ENCODE measurements at regions not wholly inside any gene's neighbourhood (a gene's known extent, or its start where the extent isn't known, plus 50 kb on each side); places are given as distances from the start of the nearest gene placed in this dataset.

- TF ChIP-seq CTCF (IDR thresholded peaks at IDR 0.05), result no peak
- Mint-ChIP-seq H3K4me3 (ENCODE audit: unreplicated experiment) (no peak overlapping the region), H3K36me3 (ENCODE audit: low read depth) (no peaks in the 10 kb centered on the region), H3K4me1 (ENCODE audit: low read depth) (no peaks in the 10 kb centered on the region), H3K27me3 (ENCODE audit: low read depth) (no peaks in the 10 kb centered on the region), H3K9me3 (ENCODE audit: low read depth) (peaks cover 7% of the 10 kb centered on the region), H3K27ac (ENCODE audit: unreplicated experiment) (no peak overlapping the region)
- no peak for DNase-seq (ENCODE audit: low spot score)
These were observed 328.9 kb upstream of the SLC10A2 start for GRCh38 chr13:103395139-103395538.

DNA sequence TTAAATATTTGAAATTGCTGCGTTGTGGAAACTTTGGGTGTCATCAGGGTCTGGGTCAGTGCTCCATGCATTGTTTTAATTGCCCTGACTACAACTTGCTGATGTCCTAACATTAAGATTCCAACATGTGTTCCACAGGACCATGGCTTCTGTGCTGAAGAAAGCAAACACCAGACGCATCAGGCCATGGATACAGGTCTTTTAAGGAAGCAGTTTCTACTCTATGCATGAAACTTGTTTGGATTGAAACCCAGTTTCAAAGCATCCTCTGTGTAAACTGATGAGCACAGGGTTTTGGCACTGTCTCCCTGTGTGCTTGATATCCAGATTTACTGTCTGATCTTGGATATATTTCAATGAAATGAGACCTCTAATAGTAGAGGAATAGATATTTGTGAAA lies 328.4 kb upstream of the SLC10A2 start:
- no peaks in the 10 kb centered on the region for H3K27me3 Mint-ChIP-seq (ENCODE audit: low read depth)
- no peak for DNase-seq (ENCODE audit: low spot score)
- no peaks in the 10 kb centered on the region for H3K36me3 Mint-ChIP-seq (ENCODE audit: low read depth)
- no peak overlapping the region for H3K4me3 Mint-ChIP-seq (ENCODE audit: unreplicated experiment)
- H3K27ac Mint-ChIP-seq (ENCODE audit: unreplicated experiment), result no peak overlapping the region
- TF ChIP-seq CTCF (IDR thresholded peaks at IDR 0.05), result no peak
- H3K9me3 Mint-ChIP-seq (ENCODE audit: low read depth), result peaks cover 6% of the 10 kb centered on the region
- H3K4me1 Mint-ChIP-seq (ENCODE audit: low read depth), result no peaks in the 10 kb centered on the region

DNA sequence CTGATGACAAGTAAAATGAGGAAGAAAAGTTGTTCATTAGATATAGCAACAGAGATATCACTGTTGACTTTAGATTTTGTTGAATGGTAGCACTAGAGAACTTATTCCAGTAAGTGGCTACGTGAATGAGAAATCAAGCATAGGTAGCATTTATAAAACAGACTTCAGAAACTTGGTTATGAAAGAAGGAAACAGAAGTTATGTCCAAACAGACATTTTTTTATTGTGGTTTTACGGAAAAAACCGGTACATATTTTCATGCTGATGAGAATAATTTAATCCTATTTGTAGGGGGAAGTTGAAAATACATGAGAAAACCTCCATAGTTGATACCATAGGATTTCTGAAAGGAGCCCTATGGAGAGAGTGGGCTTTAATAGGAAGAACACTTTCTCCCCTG lies 325.7 kb upstream of the SLC10A2 start:
- Mint-ChIP-seq H3K27me3 (ENCODE audit: low read depth) (peaks cover 4% of the 10 kb centered on the region), H3K4me1 (ENCODE audit: low read depth) (no peaks in the 10 kb centered on the region), H3K27ac (ENCODE audit: unreplicated experiment) (no peak overlapping the region), H3K4me3 (ENCODE audit: unreplicated experiment) (no peak overlapping the region), H3K36me3 (ENCODE audit: low read depth) (no peaks in the 10 kb centered on the region), H3K9me3 (ENCODE audit: low read depth) (no peaks in the 10 kb centered on the region)
- no peak for DNase-seq (ENCODE audit: low spot score)
- no peak for TF ChIP-seq CTCF (IDR thresholded peaks at IDR 0.05)

DNA sequence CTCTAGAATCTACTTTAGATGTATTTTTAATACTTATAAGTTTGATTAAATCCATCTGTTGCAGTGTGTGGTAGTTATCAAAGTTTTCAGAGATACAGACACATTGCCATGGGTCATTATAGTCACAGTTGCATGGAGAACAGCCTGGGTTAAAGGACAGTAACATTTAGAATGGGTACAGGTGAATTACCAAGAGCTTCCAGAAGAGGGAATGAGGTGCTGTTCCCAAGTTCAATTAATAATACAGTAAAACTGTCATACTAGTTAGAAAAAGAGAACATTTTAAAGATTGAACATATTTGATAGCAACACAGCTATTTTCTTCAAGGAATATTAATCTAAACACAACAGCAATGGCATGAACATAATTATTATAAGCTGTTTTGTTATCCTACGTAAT lies 322.6 kb upstream of the SLC10A2 start:
- Mint-ChIP-seq H3K27ac (ENCODE audit: unreplicated experiment) (no peak overlapping the region), H3K4me1 (ENCODE audit: low read depth) (no peaks in the 10 kb centered on the region), H3K27me3 (ENCODE audit: low read depth) (peaks cover 4% of the 10 kb centered on the region), H3K9me3 (ENCODE audit: low read depth) (no peaks in the 10 kb centered on the region), H3K4me3 (ENCODE audit: unreplicated experiment) (no peak overlapping the region), H3K36me3 (ENCODE audit: low read depth) (no peaks in the 10 kb centered on the region)
- no peak for DNase-seq (ENCODE audit: low spot score)
- TF ChIP-seq CTCF (IDR thresholded peaks at IDR 0.05), result peak; percentile 40

DNA sequence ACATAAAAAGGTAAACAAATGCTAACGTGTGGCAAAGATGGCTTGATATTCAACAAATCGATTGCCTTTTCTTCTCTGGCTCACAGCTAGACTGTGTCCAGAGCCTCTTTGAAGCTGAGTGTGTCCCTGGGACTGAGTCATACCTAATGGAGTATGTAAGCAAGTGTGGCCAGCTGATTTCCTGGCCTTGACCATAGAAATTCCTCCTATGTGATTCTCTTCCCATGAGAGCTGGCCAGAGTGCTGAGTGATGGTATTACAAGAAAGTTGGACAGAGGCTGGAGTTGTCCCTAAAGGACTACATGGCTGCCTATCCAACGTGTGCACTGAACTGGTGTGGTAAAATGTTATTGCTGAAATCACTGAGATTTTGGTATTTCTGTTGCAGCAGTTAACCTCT lies 320.1 kb upstream of the SLC10A2 start:
- DNase-seq (ENCODE audit: low spot score), result no peak
- Mint-ChIP-seq H3K27ac (ENCODE audit: unreplicated experiment) (no peak overlapping the region), H3K36me3 (ENCODE audit: low read depth) (no peaks in the 10 kb centered on the region), H3K27me3 (ENCODE audit: low read depth) (peaks cover 4% of the 10 kb centered on the region), H3K4me1 (ENCODE audit: low read depth) (no peaks in the 10 kb centered on the region), H3K4me3 (ENCODE audit: unreplicated experiment) (no peak overlapping the region), H3K9me3 (ENCODE audit: low read depth) (peaks cover 14% of the 10 kb centered on the region)
- no peak for TF ChIP-seq CTCF (IDR thresholded peaks at IDR 0.05)

Data from chondrocyte (in vitro differentiated cells).